ENCODE measurements at regions not wholly inside any gene's neighbourhood (a gene's known extent, or its start where the extent isn't known, plus 50 kb on each side); places are given as distances from the start of the nearest gene placed in this dataset.

GRCh38 chr5:125315306-125315705 lies 568.9 kb upstream of the ZNF608 start:
- TF ChIP-seq CTCF (IDR thresholded peaks at IDR 0.05), result no peak
- Mint-ChIP-seq H3K27me3 (ENCODE audit: low read depth in 2 of 2) (no peaks in the 10 kb centered on the region), H3K36me3 (no peaks in the 10 kb centered on the region), H3K4me3 (no peak overlapping the region), H3K27ac (no peak overlapping the region), H3K9me3 (peaks cover 0 to 2% of the 10 kb centered on the region in 2 donors), H3K4me1 (no peaks in the 10 kb centered on the region)
- H3K4me1 ChIP-seq (ENCODE audit: control insufficient read depth, insufficient read depth, low read length), result no peaks in the 10 kb centered on the region
- ATAC-seq (no peak), DNase-seq (no peak)
- intact Hi-C loops (cut with micrococcal nuclease), result no loop called here
- no peaks in the 10 kb centered on the region for H3K27me3 ChIP-seq (ENCODE audit: control insufficient read depth, insufficient read depth, low read length)
- H3K27ac ChIP-seq (ENCODE audit: low read length), result no peak overlapping the region
- peaks cover 4% of the 10 kb centered on the region for H3K9me3 ChIP-seq (ENCODE audit: control insufficient read depth, insufficient read depth, low read length)
- WGBS (ENCODE audit: insufficient coverage), result 95% methylated on average over 1 of the region's 1 CpG
- no peaks in the 10 kb centered on the region for H3K36me3 ChIP-seq (ENCODE audit: control insufficient read depth, insufficient read depth, low read length)
- no peak overlapping the region for H3K4me3 ChIP-seq (ENCODE audit: low read length)

GRCh38 chr5:125316391-125316790 lies 570.0 kb upstream of the ZNF608 start:
- intact Hi-C loops (cut with micrococcal nuclease), result no loop called here
- 89% methylated on average over 3 of the region's 3 CpGs for WGBS (ENCODE audit: insufficient coverage)
- no peaks in the 10 kb centered on the region for H3K27me3 Mint-ChIP-seq (ENCODE audit: low read depth in 2 of 2)
- TF ChIP-seq CTCF (IDR thresholded peaks at IDR 0.05), result no peak
- Histone ChIP-seq H3K9me3 (ENCODE audit: control insufficient read depth, insufficient read depth, low read length) (peaks cover 4% of the 10 kb centered on the region), H3K4me3 (ENCODE audit: low read length) (no peak overlapping the region), H3K4me1 (ENCODE audit: control insufficient read depth, insufficient read depth, low read length) (no peaks in the 10 kb centered on the region), H3K27me3 (ENCODE audit: control insufficient read depth, insufficient read depth, low read length) (no peaks in the 10 kb centered on the region), H3K36me3 (ENCODE audit: control insufficient read depth, insufficient read depth, low read length) (no peaks in the 10 kb centered on the region), H3K27ac (ENCODE audit: low read length) (no peak overlapping the region)
- no peak overlapping the region for H3K27ac Mint-ChIP-seq
- H3K4me1 Mint-ChIP-seq, result no peaks in the 10 kb centered on the region
- DNase-seq, result no peak
- H3K9me3 Mint-ChIP-seq, result peaks cover 0 to 2% of the 10 kb centered on the region in 2 donors
- no peaks in the 10 kb centered on the region for H3K36me3 Mint-ChIP-seq
- ATAC-seq, result no peak
- H3K4me3 Mint-ChIP-seq, result no peak overlapping the region

- H3K9me3 ChIP-seq (ENCODE audit: control insufficient read depth, insufficient read depth, low read length), result peaks cover 4% of the 10 kb centered on the region
- Mint-ChIP-seq H3K4me1 (no peaks in the 10 kb centered on the region), H3K27me3 (ENCODE audit: low read depth in 2 of 2) (no peaks in the 10 kb centered on the region), H3K9me3 (peaks cover 0 to 2% of the 10 kb centered on the region in 2 donors), H3K27ac (no peak overlapping the region), H3K36me3 (no peaks in the 10 kb centered on the region), H3K4me3 (no peak overlapping the region)
- no peaks in the 10 kb centered on the region for H3K27me3 ChIP-seq (ENCODE audit: control insufficient read depth, insufficient read depth, low read length)
- no peaks in the 10 kb centered on the region for H3K36me3 ChIP-seq (ENCODE audit: control insufficient read depth, insufficient read depth, low read length)
- TF ChIP-seq CTCF (IDR thresholded peaks at IDR 0.05), result no peak
- no peak overlapping the region for H3K27ac ChIP-seq (ENCODE audit: low read length)
- H3K4me3 ChIP-seq (ENCODE audit: low read length), result no peak overlapping the region
- 92% methylated on average over 5 of the region's 7 CpGs for WGBS (ENCODE audit: insufficient coverage)
- H3K4me1 ChIP-seq (ENCODE audit: control insufficient read depth, insufficient read depth, low read length), result no peaks in the 10 kb centered on the region
- DNase-seq (no peak), ATAC-seq (no peak)
- intact Hi-C loops (cut with micrococcal nuclease), result no loop called here
These were observed 570.6 kb upstream of the ZNF608 start for GRCh38 chr5:125316915-125317535.

- no peaks in the 10 kb centered on the region for H3K4me1 Mint-ChIP-seq
- H3K9me3 Mint-ChIP-seq, result peaks cover 0 to 2% of the 10 kb centered on the region in 2 donors
- intact Hi-C loops (cut with micrococcal nuclease), result no loop called here
- Histone ChIP-seq H3K4me3 (ENCODE audit: low read length) (no peak overlapping the region), H3K27ac (ENCODE audit: low read length) (no peak overlapping the region), H3K27me3 (ENCODE audit: control insufficient read depth, insufficient read depth, low read length) (no peaks in the 10 kb centered on the region), H3K9me3 (ENCODE audit: control insufficient read depth, insufficient read depth, low read length) (peaks cover 4% of the 10 kb centered on the region), H3K36me3 (ENCODE audit: control insufficient read depth, insufficient read depth, low read length) (no peaks in the 10 kb centered on the region), H3K4me1 (ENCODE audit: control insufficient read depth, insufficient read depth, low read length) (no peaks in the 10 kb centered on the region)
- no peaks in the 10 kb centered on the region for H3K36me3 Mint-ChIP-seq
- no peak overlapping the region for H3K27ac Mint-ChIP-seq
- no peak for TF ChIP-seq CTCF (IDR thresholded peaks at IDR 0.05)
- H3K27me3 Mint-ChIP-seq (ENCODE audit: low read depth in 2 of 2), result no peaks in the 10 kb centered on the region
- no peak overlapping the region for H3K4me3 Mint-ChIP-seq
- WGBS (ENCODE audit: insufficient coverage), result 94% methylated on average over 4 of the region's 5 CpGs
- DNase-seq (no peak), ATAC-seq (no peak)
These were observed 571.1 kb upstream of the ZNF608 start for GRCh38 chr5:125317536-125317995.

Measured in natural killer cell (primary cell).